ENCODE measurements at regions not wholly inside any gene's neighbourhood (a gene's known extent, or its start where the extent isn't known, plus 50 kb on each side); places are given as distances from the start of the nearest gene placed in this dataset.

GRCh38 chr10:78365694-78366093, 332.0 kb downstream of the RPS24 start:
- no peak for TF ChIP-seq POLR2AphosphoS5 (IDR thresholded peaks at IDR 0.05)
- TF ChIP-seq, protein P1, sequence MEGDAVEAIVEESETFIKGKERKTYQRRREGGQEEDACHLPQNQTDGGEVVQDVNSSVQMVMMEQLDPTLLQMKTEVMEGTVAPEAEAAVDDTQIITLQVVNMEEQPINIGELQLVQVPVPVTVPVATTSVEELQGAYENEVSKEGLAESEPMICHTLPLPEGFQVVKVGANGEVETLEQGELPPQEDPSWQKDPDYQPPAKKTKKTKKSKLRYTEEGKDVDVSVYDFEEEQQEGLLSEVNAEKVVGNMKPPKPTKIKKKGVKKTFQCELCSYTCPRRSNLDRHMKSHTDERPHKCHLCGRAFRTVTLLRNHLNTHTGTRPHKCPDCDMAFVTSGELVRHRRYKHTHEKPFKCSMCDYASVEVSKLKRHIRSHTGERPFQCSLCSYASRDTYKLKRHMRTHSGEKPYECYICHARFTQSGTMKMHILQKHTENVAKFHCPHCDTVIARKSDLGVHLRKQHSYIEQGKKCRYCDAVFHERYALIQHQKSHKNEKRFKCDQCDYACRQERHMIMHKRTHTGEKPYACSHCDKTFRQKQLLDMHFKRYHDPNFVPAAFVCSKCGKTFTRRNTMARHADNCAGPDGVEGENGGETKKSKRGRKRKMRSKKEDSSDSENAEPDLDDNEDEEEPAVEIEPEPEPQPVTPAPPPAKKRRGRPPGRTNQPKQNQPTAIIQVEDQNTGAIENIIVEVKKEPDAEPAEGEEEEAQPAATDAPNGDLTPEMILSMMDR (IDR thresholded peaks at IDR 0.05), result no peak
